Neuronal stem cell (in vitro differentiated cells): ENCODE measurements at regions not wholly inside any gene's neighbourhood (a gene's known extent, or its start where the extent isn't known, plus 50 kb on each side); places are given as distances from the start of the nearest gene placed in this dataset.
A peak's percentile ranks its signal among the peaks of the same experiment; 100 is the strongest.

Experiments
- DNase-seq: peaks from one replicate; pipeline ENCODE4 v3.0.0-alpha.2; 2013; ENCODE audit warnings: low spot score
- H2AFZ ChIP-seq: one replicate; pipeline ENCODE4 v1.6.1; 2013; ENCODE audit warnings: mild to moderate bottlenecking, low read length, inconsistent platforms
- H2AK5ac ChIP-seq: 2 replicates; pipeline ENCODE4 v1.6.1; 2013; ENCODE audit warnings: low read depth, mild to moderate bottlenecking, inconsistent platforms, low read length, moderate library complexity, mixed read lengths
- H2BK120ac ChIP-seq: 2 replicates; pipeline ENCODE4 v1.6.1; 2013; ENCODE audit warnings: low read depth, mild to moderate bottlenecking, inconsistent platforms, low read length, moderate library complexity, mixed read lengths
- H2BK12ac ChIP-seq: one replicate; pipeline ENCODE4 v1.6.1; 2013; ENCODE audit warnings: low read length, inconsistent platforms
- H2BK15ac ChIP-seq: 2 replicates; pipeline ENCODE4 v1.6.1; 2013; ENCODE audit warnings: mild to moderate bottlenecking, low read length, inconsistent platforms, mixed read lengths
- H2BK5ac ChIP-seq: one replicate; pipeline ENCODE4 v1.6.1; 2013; ENCODE audit warnings: inconsistent platforms, mild to moderate bottlenecking, low read length, moderate library complexity
- H3K14ac ChIP-seq: one replicate; pipeline ENCODE4 v1.6.1; 2013; ENCODE audit warnings: low read length, inconsistent platforms
- H3K18ac ChIP-seq: 2 replicates; pipeline ENCODE4 v1.6.1; 2013; ENCODE audit warnings: low read length, inconsistent platforms
- H3K23ac ChIP-seq: 2 replicates; pipeline ENCODE4 v1.6.1; 2013; ENCODE audit warnings: low read depth, mild to moderate bottlenecking, mixed read lengths, low read length, inconsistent platforms; ENCODE audit not compliant: poor library complexity
- H3K27ac ChIP-seq: replicated peaks from 3 replicates; pipeline ENCODE4 v1.5.1; 2013; ENCODE audit warnings: low read length, inconsistent platforms
- H3K27me3 ChIP-seq, 3 experiments: 2 replicates each; pipeline ENCODE4 v1.6.1; 2013; ENCODE audit warnings: low read length in 3 of 3, mild to moderate bottlenecking in 2 of 3, inconsistent platforms in 1 of 3, low read depth in 1 of 3, mixed read lengths in 1 of 3, moderate library complexity in 1 of 3; ENCODE audit not compliant: control insufficient read depth in 3 of 3, insufficient read depth in 3 of 3
- H3K36me3 ChIP-seq, 2 donors: replicated peaks in 1 of 2; 2 replicates each; pipeline ENCODE4 v1.6.1; 2013; ENCODE audit warnings: low read length in 2 of 2; ENCODE audit not compliant: control insufficient read depth in 2 of 2, insufficient read depth in 2 of 2
- H3K4ac ChIP-seq: 2 replicates; pipeline ENCODE4 v1.6.1; 2013; ENCODE audit warnings: inconsistent platforms, mild to moderate bottlenecking, low read length, moderate library complexity
- H3K4me1 ChIP-seq, 2 donors: 1 replicate in 1 of 2; 2 replicates in 1 of 2; pipeline ENCODE4 v1.6.1; 2013; ENCODE audit warnings: low read length in 2 of 2, low read depth in 1 of 2; ENCODE audit not compliant: control insufficient read depth in 2 of 2, insufficient read depth in 1 of 2
- H3K4me2 ChIP-seq: one replicate; pipeline ENCODE4 v1.6.1; 2013; ENCODE audit warnings: mild to moderate bottlenecking, low read length, inconsistent platforms; ENCODE audit not compliant: insufficient read depth, poor library complexity, severe bottlenecking
- H3K4me3 ChIP-seq, 2 donors: 2 replicates each; pipeline ENCODE4 v1.5.1; 2013; ENCODE audit warnings: low read length in 2 of 2, mild to moderate bottlenecking in 2 of 2, inconsistent platforms in 1 of 2, moderate library complexity in 1 of 2
- H3K79me1 ChIP-seq: one replicate; pipeline ENCODE4 v1.6.1; 2013; ENCODE audit warnings: low read depth, mild to moderate bottlenecking, inconsistent platforms, low read length, moderate library complexity
- H3K9ac ChIP-seq: one replicate; pipeline ENCODE4 v1.6.1; 2013; ENCODE audit warnings: mild to moderate bottlenecking, low read depth, low read length, inconsistent platforms; ENCODE audit not compliant: poor library complexity
- H3K9me3 ChIP-seq, 2 donors: replicated peaks in 1 of 2; 2 replicates each; pipeline versions ENCODE3 to v1.6.1; 2013; ENCODE audit warnings: low read length in 2 of 2, mild to moderate bottlenecking in 2 of 2, inconsistent platforms in 1 of 2, low read depth in 1 of 2, mixed read lengths in 1 of 2, moderate library complexity in 1 of 2; ENCODE audit not compliant: control insufficient read depth in 2 of 2, insufficient read depth in 1 of 2
- H4K8ac ChIP-seq: one replicate; pipeline ENCODE4 v1.6.1; 2013; ENCODE audit warnings: low read depth, mild to moderate bottlenecking, inconsistent platforms, low read length, moderate library complexity
- H4K91ac ChIP-seq: one replicate; pipeline ENCODE4 v1.6.1; 2013; ENCODE audit warnings: low read length, low read depth, mild to moderate bottlenecking, inconsistent platforms; ENCODE audit not compliant: poor library complexity
- WGBS, 2 donors: extraction: QIAGEN DNeasy Blood & Tissue Kit; methylation state at CpG; one replicate each; pipeline ENCODE4 v1.1.7; 2013; ENCODE audit warnings: missing lambda C conversion rate in 2 of 2, mixed read lengths in 1 of 2; ENCODE audit not compliant: insufficient read length in 2 of 2, insufficient replicate concordance in 1 of 2; ENCODE audit errors: extremely low coverage in 2 of 2; 5-methylcytosine and 5-hydroxymethylcytosine counted together

DNA sequence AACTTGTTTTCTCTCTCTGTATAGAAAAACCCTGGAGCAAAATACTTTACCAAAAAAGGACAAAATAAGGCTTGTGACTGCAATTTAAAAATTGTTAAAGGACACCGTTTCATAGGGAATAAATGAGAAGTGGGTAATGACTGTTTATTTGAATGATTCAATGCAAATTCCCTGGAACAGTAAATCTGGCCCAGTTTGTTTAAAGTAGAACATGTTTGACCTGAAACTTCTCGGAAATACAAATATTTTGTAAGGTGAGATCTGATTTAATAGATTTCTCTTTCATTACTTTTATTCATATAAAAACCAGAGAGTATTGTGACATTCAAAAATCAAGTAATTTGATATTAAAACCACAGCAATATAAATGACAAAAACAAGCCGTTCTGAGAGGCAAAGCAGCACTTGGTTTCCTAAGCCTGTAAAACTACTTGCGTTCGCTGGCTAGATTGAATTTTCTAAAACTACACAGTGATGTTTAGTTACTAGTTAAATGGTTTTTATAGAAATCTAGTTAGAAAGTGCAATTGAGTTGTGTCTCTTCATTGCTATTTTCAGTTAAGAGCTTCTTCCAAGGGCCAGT lies 76.8 kb upstream of the PITRM1 start:
- Histone ChIP-seq H3K79me1 (no peaks in the 10 kb centered on the region), H3K9ac (no peak overlapping the region), H2BK5ac (no peak overlapping the region), H3K4me2 (no peak overlapping the region), H3K4me1 (peaks cover 0 to 9% of the 10 kb centered on the region in 2 donors), H2AFZ (peak overlapping the region; percentile 91), H4K8ac (no peak overlapping the region), H3K9me3 (no peaks in the 10 kb centered on the region), H3K23ac (no peak overlapping the region), H2BK120ac (no peak overlapping the region), H3K14ac (no peak overlapping the region), H2BK15ac (no peak overlapping the region), H3K4ac (no peak overlapping the region), H3K18ac (no peak overlapping the region), H2AK5ac (no peak overlapping the region), H3K36me3 (no peaks in the 10 kb centered on the region), H2BK12ac (no peak overlapping the region), H3K27me3 (no peaks in the 10 kb centered on the region), H3K27ac (no peak overlapping the region), H3K4me3 (no peak overlapping the region), H4K91ac (no peak overlapping the region)
- no peak for DNase-seq
- no CpG with 5 or more reads among the region's 5 CpGs for WGBS, 2 donors

DNA sequence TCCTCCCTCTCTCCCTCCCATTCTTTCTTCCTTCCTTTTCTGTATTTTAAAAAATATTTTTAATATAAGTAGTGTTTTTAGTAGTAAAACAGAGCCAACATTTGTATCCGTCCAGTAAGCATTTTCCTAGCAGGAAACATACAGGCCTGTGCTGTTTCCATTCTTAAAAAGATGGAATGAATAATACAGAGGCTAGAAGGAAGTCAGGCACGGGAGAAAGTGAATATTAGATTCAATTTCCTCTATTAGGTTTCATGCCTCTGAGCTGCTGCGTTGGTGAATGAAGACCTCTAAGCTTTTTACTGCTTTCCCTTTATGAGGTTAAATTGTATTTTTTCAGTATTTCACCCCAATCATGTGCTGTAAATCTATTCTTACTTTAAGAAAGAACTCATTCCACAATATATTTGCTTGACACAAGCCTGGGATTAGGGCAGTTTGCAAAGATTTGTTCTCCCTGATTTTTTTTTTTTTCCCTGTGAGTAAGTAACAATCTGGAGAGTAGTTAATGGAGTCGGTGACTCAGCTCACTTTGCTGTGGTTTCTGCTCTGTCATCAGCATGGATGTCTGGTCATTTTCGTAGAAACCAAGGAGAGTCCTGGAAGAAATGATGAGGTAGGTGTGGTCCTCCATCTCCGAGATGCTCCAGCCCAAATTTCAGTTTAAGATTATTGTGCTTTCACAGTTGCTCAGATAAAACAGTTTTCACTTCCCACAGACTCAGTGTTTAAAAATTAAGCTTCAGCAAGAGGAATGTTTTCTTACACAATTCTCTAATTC lies 76.1 kb upstream of the PITRM1 start:
- Histone ChIP-seq H3K14ac (no peak overlapping the region), H3K4ac (no peak overlapping the region), H3K4me2 (no peak overlapping the region), H4K8ac (no peak overlapping the region), H3K9ac (no peak overlapping the region), H2BK120ac (no peak overlapping the region), H2BK5ac (no peak overlapping the region), H3K27me3 (no peaks in the 10 kb centered on the region), H3K4me1 (peaks cover 0 to 9% of the 10 kb centered on the region in 2 donors), H3K36me3 (no peaks in the 10 kb centered on the region), H2BK15ac (no peak overlapping the region), H2AFZ (peak overlapping the region; percentile 91), H3K18ac (no peak overlapping the region), H2BK12ac (no peak overlapping the region), H3K27ac (no peak overlapping the region), H3K4me3 (no peak overlapping the region), H4K91ac (no peak overlapping the region), H3K9me3 (no peaks in the 10 kb centered on the region), H3K79me1 (no peaks in the 10 kb centered on the region), H3K23ac (no peak overlapping the region), H2AK5ac (no peak overlapping the region)
- no peak for DNase-seq
- no CpG with 5 or more reads among the region's 6 CpGs for WGBS, 2 donors

DNA sequence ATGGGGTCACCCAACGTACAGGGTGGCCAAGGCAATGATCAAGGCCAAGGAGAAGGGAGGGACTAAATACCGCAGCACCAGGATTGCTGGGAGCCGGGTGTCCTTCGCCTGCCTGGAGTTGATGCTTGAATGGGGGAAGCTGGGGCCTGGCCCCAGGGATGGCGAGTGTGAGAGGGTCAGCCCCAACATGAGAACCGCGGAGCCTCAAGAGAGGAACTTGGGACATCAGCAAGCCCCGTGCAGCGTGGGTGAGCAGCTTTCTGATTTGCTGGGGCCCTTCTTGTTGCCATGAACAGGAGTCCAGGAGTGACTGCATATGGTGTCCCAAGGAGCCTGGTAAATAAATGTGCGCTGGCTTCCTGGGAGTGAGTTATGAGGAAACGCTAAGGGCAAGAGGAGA lies 72.8 kb upstream of the PITRM1 start:
- no CpG with 5 or more reads among the region's 11 CpGs for WGBS, 2 donors
- Histone ChIP-seq H4K8ac (no peak overlapping the region), H2BK5ac (no peak overlapping the region), H3K18ac (no peak overlapping the region), H3K14ac (no peak overlapping the region), H3K9ac (no peak overlapping the region), H3K79me1 (no peaks in the 10 kb centered on the region), H2AK5ac (no peak overlapping the region), H3K23ac (no peak overlapping the region), H3K9me3 (no peaks in the 10 kb centered on the region), H2BK120ac (no peak overlapping the region), H4K91ac (no peak overlapping the region), H2BK15ac (no peak overlapping the region), H3K27me3 (no peaks in the 10 kb centered on the region), H3K27ac (no peak overlapping the region), H3K4me3 (no peak overlapping the region), H3K4ac (no peak overlapping the region), H2BK12ac (no peak overlapping the region), H3K4me1 (peaks cover 0 to 9% of the 10 kb centered on the region in 2 donors), H3K36me3 (no peaks in the 10 kb centered on the region), H2AFZ (no peak overlapping the region), H3K4me2 (no peak overlapping the region)
- no peak for DNase-seq

DNA sequence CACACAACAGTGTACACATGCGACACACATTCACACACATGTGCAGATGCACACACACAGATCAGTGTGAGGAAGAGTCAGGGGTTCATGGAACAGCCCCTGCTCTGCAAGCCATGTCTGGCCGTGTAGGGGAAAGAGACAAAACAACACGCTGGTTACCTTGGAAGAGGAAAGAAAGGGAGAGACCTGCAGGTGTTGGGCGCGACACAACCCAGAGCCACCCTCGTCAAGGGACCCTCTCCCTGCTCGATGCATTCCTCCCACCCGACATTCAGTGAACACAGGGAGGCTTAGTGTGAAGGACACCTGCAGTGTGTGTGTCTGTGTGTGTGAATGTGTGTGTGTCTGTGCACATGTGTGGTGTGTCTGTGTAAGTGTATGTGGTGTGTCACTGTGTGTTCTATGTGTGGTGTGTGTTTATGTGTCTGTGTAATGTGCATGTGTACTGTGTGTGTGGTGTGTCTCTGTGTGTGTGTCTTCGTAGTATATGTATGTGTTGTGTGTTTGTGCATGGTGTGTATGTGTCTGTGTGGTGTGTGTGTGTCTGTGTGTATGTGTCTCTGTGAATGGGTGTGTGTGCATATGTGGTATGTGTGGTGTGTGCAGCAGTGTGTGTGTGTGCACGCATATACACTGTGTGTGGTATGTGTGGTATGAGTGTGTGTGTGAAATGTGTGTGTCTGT lies 69.5 kb upstream of the PITRM1 start:
- H3K4me3 ChIP-seq: peak overlapping the region in 1 of 2 donors; percentile 67
- H3K9ac ChIP-seq: peak overlapping the region; percentile 26
- peaks cover 0 to 6% of the 10 kb centered on the region in 2 donors for H3K4me1 ChIP-seq
- no peak overlapping the region for H3K4me2 ChIP-seq
- H3K14ac ChIP-seq: peak overlapping the region; percentile 49
- no peaks in the 10 kb centered on the region for H3K79me1 ChIP-seq
- no peaks in the 10 kb centered on the region for H3K27me3 ChIP-seq
- H3K4ac ChIP-seq: no peak overlapping the region
- peak overlapping the region; percentile 58 for H3K23ac ChIP-seq
- H3K9me3 ChIP-seq: no peaks in the 10 kb centered on the region
- H4K8ac ChIP-seq: peak overlapping the region; percentile 99
- no peak overlapping the region for H2BK15ac ChIP-seq
- H2AFZ ChIP-seq: no peak overlapping the region
- H3K18ac ChIP-seq: no peak overlapping the region
- no peaks in the 10 kb centered on the region for H3K36me3 ChIP-seq
- H4K91ac ChIP-seq: no peak overlapping the region
- no peak overlapping the region for H2AK5ac ChIP-seq
- no peak for DNase-seq
- WGBS, 2 donors: no CpG with 5 or more reads among the region's 10 CpGs
- no peak overlapping the region for H3K27ac ChIP-seq
- H2BK5ac ChIP-seq: no peak overlapping the region
- H2BK12ac ChIP-seq: peak overlapping the region; percentile 12
- H2BK120ac ChIP-seq: no peak overlapping the region
